Endothelial cell of umbilical vein (primary cell): ENCODE measurements at regions not wholly inside any gene's neighbourhood (a gene's known extent, or its start where the extent isn't known, plus 50 kb on each side); places are given as distances from the start of the nearest gene placed in this dataset.

ENCODE experiments used
- BruUV-seq: library from RNA; stranded (reverse); fragments of 400-500 nt; replicated peaks from 2 replicates; lab custom pipeline; 2021; lab: Mats Ljungman, UMichigan
- CTCF ChIA-PET: fragments of 300-600, 350-600 bp; sonication (Branson Sonifier 250); formaldehyde crosslinking; loops from one replicate; lab custom pipeline; 2021; ENCODE audit warnings: antibody characterized with exemption, inconsistent platforms; lab: Charles Lee
- POLR2A ChIA-PET: fragments of 300-600, 350-600 bp; sonication (Branson Sonifier 250); formaldehyde crosslinking; loops from one replicate; lab custom pipeline; 2021; ENCODE audit warnings: antibody characterized with exemption, inconsistent platforms; lab: Charles Lee
- DNase-seq: peaks from one replicate; pipeline ENCODE4 v3.0.0-alpha.2; 2011; ENCODE audit warnings: low read depth, low spot score
- FAIRE-seq: peaks from 2 replicates; lab custom pipeline; 2011; peaks lifted over from hg19 to GRCh38; lab: Jason Lieb, UNC
- H2AFZ ChIP-seq: 2 replicates; pipeline ENCODE4 v1.6.0; 2012; ENCODE audit warnings: low read depth, low read length, control low read depth, inconsistent platforms
- H3K27ac ChIP-seq: 2 replicates; pipeline ENCODE4 v1.5.1; 2011; ENCODE audit warnings: low read depth, mild to moderate bottlenecking, control low read depth, low read length, moderate library complexity; ENCODE audit not compliant: insufficient read depth
- H3K27me3 ChIP-seq, 2 experiments: 2 replicates each; pipeline versions ENCODE4 v1.6.0 to v1.6.1; 2011; ENCODE audit warnings: low read length in 2 of 2, mixed read lengths in 1 of 2; ENCODE audit not compliant: control insufficient read depth in 2 of 2, insufficient read depth in 2 of 2
- H3K36me3 ChIP-seq, 2 experiments: 2 replicates in 1 of 2; 3 replicates in 1 of 2; pipeline ENCODE4 v1.5.1; 2011; ENCODE audit warnings: low read length in 2 of 2, mild to moderate bottlenecking in 1 of 2, moderate library complexity in 1 of 2; ENCODE audit not compliant: control insufficient read depth in 2 of 2, insufficient read depth in 2 of 2; ENCODE audit errors: extremely low read depth in 1 of 2
- H3K4me1 ChIP-seq: 3 replicates; pipeline ENCODE4 v1.5.1; 2011; ENCODE audit warnings: mild to moderate bottlenecking, low read length; ENCODE audit not compliant: control insufficient read depth, insufficient read depth; ENCODE audit errors: extremely low read depth
- H3K4me2 ChIP-seq: 2 replicates; pipeline ENCODE4 v1.6.1; 2011; ENCODE audit warnings: low read length, control low read depth, mixed read lengths; ENCODE audit not compliant: insufficient read depth
- H3K4me3 ChIP-seq, 3 experiments: fragments of 200-600 bp in 1 of 3; sonication (generic), shearing (Covaris generic) in 1 of 3; replicated peaks in 1 of 3; 2 replicates each; pipeline ENCODE4 v1.5.1; 2011 to 2016; ENCODE audit warnings: control low read depth in 3 of 3, low read length in 3 of 3, mild to moderate bottlenecking in 2 of 3, inconsistent platforms in 1 of 3, low read depth in 1 of 3, moderate library complexity in 1 of 3; ENCODE audit not compliant: insufficient read depth in 1 of 3
- H3K79me2 ChIP-seq: 2 replicates; pipeline ENCODE4 v1.6.0; 2012; ENCODE audit warnings: low read length, inconsistent platforms; ENCODE audit not compliant: control insufficient read depth, insufficient read depth
- H3K9ac ChIP-seq: replicated peaks from 2 replicates; pipeline ENCODE3; 2011; ENCODE audit warnings: low read length, control low read depth; ENCODE audit not compliant: insufficient read depth; ENCODE audit errors: extremely low read depth
- H3K9me1 ChIP-seq: replicated peaks from 3 replicates; pipeline ENCODE4 v1.6.0; 2011; ENCODE audit warnings: mild to moderate bottlenecking, low read length; ENCODE audit not compliant: control insufficient read depth, insufficient read depth; ENCODE audit errors: extremely low read depth
- H3K9me3 ChIP-seq: replicated peaks from 2 replicates; pipeline ENCODE4 v1.5.1; 2012; ENCODE audit warnings: low read length, inconsistent platforms; ENCODE audit not compliant: control insufficient read depth, insufficient read depth
- H4K20me1 ChIP-seq: replicated peaks from 2 replicates; pipeline ENCODE3; 2011; ENCODE audit warnings: mild to moderate bottlenecking, low read length; ENCODE audit not compliant: control insufficient read depth, insufficient read depth; ENCODE audit errors: extremely low read depth
- CTCF ChIP-seq, 2 donors: IDR thresholded peaks; 1 replicate in 1 of 2; 2 replicates in 1 of 2; pipeline ENCODE4 v1.5.1; 2011; ENCODE audit warnings: low read length in 2 of 2, mild to moderate bottlenecking in 2 of 2, moderate library complexity in 2 of 2, control low read depth in 1 of 2, inconsistent platforms in 1 of 2, low read depth in 1 of 2; ENCODE audit not compliant: insufficient read depth in 1 of 2; ENCODE audit errors: extremely low read depth in 1 of 2
- EZH2 ChIP-seq: IDR thresholded peaks from 2 replicates; pipeline ENCODE4 v1.6.1; 2012; ENCODE audit warnings: borderline replicate concordance, low read depth, mild to moderate bottlenecking, moderate library complexity, low read length, inconsistent platforms; ENCODE audit not compliant: severe bottlenecking
- FOS ChIP-seq: IDR thresholded peaks from 2 replicates; pipeline ENCODE4 v1.6.1; 2011; ENCODE audit warnings: mild to moderate bottlenecking, low read length, moderate library complexity, borderline replicate concordance; ENCODE audit not compliant: insufficient read depth
- GATA2 ChIP-seq: IDR thresholded peaks from 2 replicates; pipeline ENCODE4 v1.7.0; 2011; ENCODE audit warnings: low read depth, mild to moderate bottlenecking, moderate library complexity, mixed read lengths, low read length; ENCODE audit not compliant: insufficient read length, insufficient read depth
- JUN ChIP-seq: IDR thresholded peaks from 2 replicates; pipeline ENCODE4 v1.6.1; 2011; ENCODE audit warnings: borderline replicate concordance, low read depth; ENCODE audit not compliant: insufficient read length, insufficient read depth
- MAX ChIP-seq: IDR thresholded peaks from 2 replicates; pipeline ENCODE4 v1.6.1; 2011; ENCODE audit not compliant: insufficient read depth, insufficient read length
- MYC ChIP-seq: IDR thresholded peaks from one replicate; pipeline ENCODE4 v1.6.1; 2011; ENCODE audit warnings: mild to moderate bottlenecking, low read depth, low read length
- POLR2A ChIP-seq: IDR thresholded peaks from 2 replicates; pipeline ENCODE4 v1.6.1; 2012; ENCODE audit warnings: low read depth, mild to moderate bottlenecking, control low read depth, low read length
- POLR2AphosphoS5 ChIP-seq: IDR thresholded peaks from 2 replicates; pipeline ENCODE4 v1.6.1; 2012; ENCODE audit warnings: low read depth, mild to moderate bottlenecking, control low read depth, low read length, moderate library complexity; ENCODE audit not compliant: insufficient read depth
- dilution Hi-C: fragments of 300-500 bp; cut with MboI; formaldehyde crosslinking; loops from one replicate; pipeline ENCODE4 v1.15.0; 2019; ENCODE audit warnings: low sequenced_read_pairs; ENCODE audit not compliant: extremely low pct_ligation_motif_present
- intact Hi-C: fragments of 100-400 bp; cut with micrococcal nuclease; formaldehyde crosslinking; loops from one replicate; pipeline ENCODE4 v1.10.0; 2022

GRCh38 chr11:116185551-116185950 is 587.2 kb downstream of the BUD13 start:
- intact Hi-C loops (no loop called here), dilution Hi-C loops (no loop called here)
- no peaks in the 10 kb centered on the region for H3K4me1 ChIP-seq
- POLR2A ChIA-PET = no interaction called here
- no peak overlapping the region for H3K9ac ChIP-seq
- H3K27ac ChIP-seq = no peak overlapping the region
- H3K79me2 ChIP-seq = no peaks in the 10 kb centered on the region
- BruUV-seq = no TSS peak
- no peaks in the 10 kb centered on the region for H4K20me1 ChIP-seq
- H3K27me3 ChIP-seq = no peaks in the 10 kb centered on the region
- no peaks in the 10 kb centered on the region for H3K9me1 ChIP-seq
- no peak overlapping the region for H2AFZ ChIP-seq
- DNase-seq (no peak), FAIRE-seq (no peak)
- TF ChIP-seq FOS = no peak
- no peak for TF ChIP-seq MAX
- TF ChIP-seq MYC = no peak
- no peak for TF ChIP-seq POLR2AphosphoS5
- TF ChIP-seq EZH2 = no peak
- TF ChIP-seq JUN = no peak
- TF ChIP-seq CTCF (IDR thresholded peaks at IDR 0.05; ENCODE audit: extremely low read depth in 1 of 2, insufficient read depth in 1 of 2, low read depth in 1 of 2, low read length in 2 of 2) = no peak
- no peak for TF ChIP-seq GATA2
- no peak for TF ChIP-seq POLR2A
- CTCF ChIA-PET = no interaction called here
- no peak overlapping the region for H3K4me2 ChIP-seq
- no peaks in the 10 kb centered on the region for H3K36me3 ChIP-seq
- H3K4me3 ChIP-seq = no peak overlapping the region
- no peaks in the 10 kb centered on the region for H3K9me3 ChIP-seq
